ENCODE measurements at regions not wholly inside any gene's neighbourhood (a gene's known extent, or its start where the extent isn't known, plus 50 kb on each side); places are given as distances from the start of the nearest gene placed in this dataset.

DNA sequence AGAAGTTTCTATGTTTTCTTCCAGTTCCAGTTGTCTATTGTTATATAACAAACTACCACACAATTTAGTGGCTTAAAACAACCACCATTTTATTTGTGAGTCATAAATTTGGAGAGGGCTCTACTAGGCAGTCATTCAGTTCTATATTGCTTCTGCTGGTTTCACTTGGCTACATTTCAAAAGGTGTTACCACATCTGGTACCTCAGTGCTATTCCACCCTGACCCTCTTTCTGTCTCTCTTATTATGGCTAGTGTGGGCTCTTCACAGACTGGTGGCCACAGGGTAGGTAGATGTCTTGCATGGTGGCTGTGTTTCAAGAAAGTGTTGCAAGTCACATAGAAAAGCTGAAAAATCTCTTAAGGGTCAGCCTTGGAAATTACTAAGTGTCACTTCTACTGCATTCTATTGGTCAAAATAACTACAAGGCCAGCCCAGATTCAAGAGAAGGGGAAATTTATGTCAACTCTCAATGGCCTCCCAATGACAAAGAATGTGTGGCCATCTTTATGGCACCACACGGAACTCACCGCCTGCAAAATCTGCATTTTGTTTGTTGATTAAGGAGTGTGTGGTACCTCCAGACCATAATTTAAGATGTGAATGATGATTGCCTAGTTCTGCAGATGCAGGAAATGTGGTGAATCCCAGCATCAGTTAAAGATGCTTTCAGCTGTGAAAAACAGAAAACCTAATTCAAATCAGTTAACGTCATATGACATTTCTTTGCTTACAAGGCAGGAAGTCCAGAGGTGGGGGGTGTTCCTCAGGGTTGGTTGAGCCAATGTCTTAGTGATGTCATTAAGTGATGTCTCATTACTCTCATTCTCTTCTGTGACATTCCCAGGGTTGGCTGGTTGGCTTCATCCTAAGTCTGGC lies 105.8 kb upstream of the RASGRP1 start:
- TF ChIP-seq CTCF (IDR thresholded peaks at IDR 0.05; ENCODE audit: poor library complexity, severe bottlenecking) (no peak), EZH2 (IDR thresholded peaks at IDR 0.05; ENCODE audit: borderline replicate concordance, insufficient read depth, low read length, poor library complexity, severe bottlenecking) (no peak), RAD21 (conservative IDR thresholded peaks at IDR 0.05) (no peak), TAF1 (IDR thresholded peaks at IDR 0.05; ENCODE audit: low read depth) (no peak)
